ENCODE measurements at regions not wholly inside any gene's neighbourhood (a gene's known extent, or its start where the extent isn't known, plus 50 kb on each side); places are given as distances from the start of the nearest gene placed in this dataset.

DNA sequence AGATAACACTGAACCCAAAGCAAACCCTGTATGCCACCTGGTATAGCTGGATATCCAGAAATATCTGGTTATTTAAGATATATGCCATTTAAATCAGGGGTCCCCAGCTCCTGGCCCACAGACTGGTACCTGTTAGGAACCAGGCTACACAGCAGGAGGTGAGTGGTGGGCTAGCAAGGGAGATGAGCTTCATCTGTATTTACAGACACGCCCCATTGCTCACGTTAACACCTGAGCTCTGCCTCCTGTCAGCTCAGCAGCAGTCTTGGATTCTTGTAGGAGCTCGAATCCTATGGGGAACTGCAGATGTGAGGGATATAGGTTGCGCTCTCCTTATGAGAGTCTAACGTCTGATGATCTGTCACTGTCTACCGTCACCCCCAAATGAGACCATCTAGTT is 646.6 kb downstream of the TLE4 start:
- DNase-seq (ENCODE audit: low read depth), result no peak

DNA sequence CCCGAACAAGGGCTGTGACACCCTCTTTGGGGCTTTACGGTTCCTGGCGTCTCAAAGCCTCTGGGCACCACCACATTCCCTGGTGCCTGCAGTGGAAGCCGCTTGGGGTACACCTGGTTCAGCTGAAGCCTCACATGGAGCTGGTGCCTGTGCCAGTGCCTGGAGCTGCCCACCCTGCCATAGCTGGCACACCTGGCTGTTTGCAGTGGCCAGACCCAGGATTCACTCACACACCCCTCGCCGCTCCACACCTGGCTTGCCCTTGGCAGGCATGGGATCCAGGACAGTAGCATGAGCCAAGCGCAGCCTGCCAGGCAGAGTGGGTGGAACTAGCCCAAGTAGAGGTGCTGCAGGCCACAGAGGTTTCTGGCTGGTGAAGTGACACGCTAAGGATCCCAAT is 641.8 kb downstream of the TLE4 start:
- no peak for DNase-seq (ENCODE audit: low read depth)

DNA sequence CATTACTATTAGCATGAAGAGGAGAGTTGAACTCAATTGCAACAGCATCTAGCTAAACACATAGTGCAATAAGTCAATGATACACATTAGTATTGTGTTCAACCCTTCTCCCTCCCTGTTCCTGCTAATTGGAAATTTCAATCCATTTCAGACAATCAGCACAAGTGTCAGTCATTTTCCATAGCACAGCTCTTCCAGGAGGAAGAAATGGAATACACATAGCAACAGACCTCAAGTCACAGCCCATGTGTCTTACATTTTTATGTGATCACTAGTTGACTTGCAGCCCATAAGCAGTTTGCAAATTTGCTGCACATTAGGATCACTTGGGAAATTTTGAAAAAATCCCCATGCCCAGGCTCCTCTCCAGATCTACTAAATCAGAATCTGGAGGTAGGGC is 636.9 kb downstream of the TLE4 start:
- DNase-seq (ENCODE audit: low read depth), result no peak

DNA sequence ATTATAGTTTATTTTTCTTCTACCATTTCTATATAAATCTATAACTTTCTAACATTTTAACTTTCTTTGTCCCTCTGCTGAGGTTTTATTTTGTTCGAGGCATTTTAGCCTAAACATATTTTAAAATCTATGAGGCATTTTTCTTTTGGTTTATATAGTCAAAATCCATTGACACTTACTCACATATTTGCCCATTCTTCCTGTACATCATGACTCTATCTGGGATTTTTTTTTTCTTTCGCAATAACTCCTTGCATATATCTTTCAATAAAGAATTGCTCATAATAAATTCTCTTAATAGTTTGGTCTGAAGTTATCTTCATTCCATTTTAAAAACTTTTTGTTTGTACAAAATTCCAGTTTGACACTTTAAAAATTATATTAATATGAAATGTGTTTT is 632.3 kb downstream of the TLE4 start:
- no peak for DNase-seq (ENCODE audit: low read depth)

DNA sequence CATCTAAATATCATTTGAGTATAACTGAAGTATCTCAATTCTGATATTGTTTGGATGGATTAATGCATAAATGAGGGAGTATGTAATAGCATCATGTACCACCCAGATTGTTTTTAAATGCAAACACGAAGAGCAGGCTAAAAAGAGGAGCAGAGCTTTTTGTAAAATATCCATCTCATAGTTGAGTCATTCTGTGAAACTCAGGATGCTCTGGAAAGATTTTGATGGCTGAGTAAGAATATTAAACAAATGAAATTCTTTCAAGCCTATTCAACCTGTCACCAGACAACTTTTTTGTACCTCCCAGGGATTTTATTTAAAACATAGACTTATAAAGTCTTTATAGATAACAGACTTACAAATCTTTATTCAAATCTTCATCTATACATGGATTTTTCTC is 625.9 kb downstream of the TLE4 start:
- DNase-seq (ENCODE audit: low read depth), result no peak

DNA sequence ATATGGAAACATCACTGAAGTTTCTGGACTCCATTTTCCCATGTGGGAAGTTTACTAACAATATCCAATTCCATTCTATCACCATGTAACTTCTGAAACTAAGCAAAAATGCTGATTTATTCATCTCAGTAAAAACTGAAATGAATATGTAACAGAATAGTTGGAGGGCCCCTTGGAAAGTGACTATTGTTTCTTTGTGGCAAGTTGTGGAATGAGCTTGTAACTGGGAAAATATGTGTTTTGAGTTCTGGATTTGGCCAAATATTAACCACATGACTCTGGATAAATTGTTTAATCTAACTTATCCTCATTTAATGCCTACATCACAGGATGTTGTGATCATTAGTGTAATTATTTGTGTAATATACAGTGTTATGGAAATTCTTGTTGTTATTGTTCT is 619.3 kb downstream of the TLE4 start:
- DNase-seq (ENCODE audit: low read depth), result no peak

DNA sequence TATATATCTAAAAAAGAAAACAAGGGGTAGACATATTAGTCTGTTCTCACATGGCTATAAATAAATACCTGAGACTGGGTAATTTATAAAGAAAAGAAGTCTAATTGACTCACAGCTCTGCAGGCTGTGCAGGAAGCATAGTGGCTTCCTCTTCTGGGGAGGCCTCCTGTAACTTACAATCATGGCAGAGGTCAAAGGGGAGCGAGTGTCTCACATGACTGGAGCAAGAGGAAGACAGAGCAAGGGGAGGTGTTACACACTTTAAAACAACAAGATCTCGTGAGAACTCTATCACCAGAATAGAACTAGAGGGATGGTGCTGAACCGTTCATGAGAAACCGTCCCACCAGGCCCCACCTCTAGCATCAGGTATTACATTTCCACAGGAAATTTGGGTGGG is 616.8 kb downstream of the TLE4 start:
- DNase-seq (ENCODE audit: low read depth), result no peak

DNA sequence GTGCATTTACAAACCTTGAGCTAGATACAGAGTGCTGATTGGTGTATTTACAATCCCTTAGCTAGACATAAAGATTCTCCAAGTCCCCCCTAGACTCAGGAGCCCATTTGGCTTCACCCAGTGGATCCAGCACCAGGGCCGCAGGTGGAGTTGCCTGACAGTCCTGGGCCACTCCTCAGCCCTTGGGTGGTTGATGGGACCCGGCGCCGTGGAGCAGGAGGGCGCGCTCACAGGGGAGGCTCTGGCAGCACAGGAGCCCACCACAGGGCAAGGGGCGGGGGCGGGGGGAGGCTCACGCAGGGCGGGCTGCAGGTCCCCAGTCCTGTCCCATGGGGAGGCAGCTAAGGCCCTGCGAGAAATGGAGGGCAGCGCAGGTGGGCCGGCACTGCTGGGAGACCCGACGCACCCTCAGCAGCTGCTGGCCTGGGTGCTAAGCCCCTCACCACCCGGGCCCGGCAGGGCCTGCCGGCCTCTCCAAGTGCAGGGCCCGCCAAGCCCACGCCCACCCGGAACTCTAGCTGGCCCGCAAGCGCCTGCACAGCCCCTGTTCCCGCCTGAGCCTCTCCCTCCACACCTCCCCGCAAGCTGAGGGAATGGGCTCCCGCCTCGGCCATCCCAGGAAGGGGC is 613.5 kb downstream of the TLE4 start:
- DNase-seq (ENCODE audit: low read depth), result no peak

DNA sequence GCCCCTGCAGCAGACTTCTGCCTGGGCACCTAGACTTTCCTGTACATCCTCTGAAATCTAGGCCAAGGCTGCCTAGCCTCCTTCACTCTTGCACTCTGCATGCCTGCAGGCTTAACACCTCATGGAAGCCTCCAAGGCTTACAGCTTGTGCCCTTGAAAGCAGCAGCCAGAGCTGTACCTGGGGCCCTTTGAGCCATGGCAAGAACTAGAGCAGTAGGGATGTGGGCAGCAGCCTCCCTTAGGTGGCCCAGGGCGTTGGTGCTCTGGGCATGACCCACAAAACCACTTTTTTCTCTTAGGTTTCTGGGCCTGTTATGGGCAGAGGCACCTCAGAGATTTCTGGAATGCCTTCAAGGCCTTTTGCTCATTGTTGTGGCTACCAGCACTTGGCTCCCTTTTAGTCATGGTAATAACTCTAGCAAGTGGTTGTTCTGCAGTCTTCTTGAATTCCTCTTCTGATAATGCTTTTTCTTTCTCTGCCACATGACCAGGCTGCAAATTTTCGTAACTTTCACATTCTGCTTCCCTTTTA is 606.2 kb downstream of the TLE4 start:
- DNase-seq (ENCODE audit: low read depth), result no peak

DNA sequence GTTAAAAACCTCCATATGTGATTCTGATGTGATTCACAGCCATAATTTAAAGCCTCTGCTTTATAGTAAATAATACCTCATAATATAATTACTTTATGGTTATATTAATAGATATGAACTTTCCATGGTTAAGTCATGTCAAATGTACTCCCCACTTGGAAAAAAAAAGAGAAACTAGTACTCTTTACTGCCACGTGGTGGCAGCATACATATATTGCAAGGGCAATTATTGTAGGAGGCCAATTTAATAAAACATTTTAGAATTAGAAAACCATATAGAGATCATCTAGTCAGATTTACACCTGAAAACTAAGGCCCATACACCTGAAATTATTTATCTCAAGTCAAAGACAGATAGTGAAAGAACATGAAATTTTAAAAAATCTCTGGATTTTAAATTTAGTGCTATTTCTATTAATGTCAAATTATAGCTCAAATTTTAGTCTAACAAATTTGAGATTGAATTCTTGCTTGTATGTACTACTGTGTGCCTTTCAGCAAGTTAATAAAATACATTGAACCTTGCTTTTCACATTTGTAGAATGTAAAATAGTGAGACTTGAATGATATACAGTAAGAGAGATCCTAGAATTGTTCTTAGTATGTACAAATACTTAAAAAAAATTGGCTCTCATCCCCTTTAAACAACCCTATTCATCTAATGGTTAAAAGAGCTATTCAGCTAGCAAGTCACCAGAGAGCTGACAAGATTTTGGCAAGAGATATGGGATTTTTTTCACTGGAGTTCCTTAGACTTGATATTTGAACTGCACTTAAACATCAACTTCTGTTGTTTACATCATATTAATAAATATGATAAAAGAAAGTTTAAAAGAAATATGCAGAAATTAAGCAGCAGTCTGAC is 603.8 kb downstream of the TLE4 start:
- no peak for DNase-seq (ENCODE audit: low read depth)

DNA sequence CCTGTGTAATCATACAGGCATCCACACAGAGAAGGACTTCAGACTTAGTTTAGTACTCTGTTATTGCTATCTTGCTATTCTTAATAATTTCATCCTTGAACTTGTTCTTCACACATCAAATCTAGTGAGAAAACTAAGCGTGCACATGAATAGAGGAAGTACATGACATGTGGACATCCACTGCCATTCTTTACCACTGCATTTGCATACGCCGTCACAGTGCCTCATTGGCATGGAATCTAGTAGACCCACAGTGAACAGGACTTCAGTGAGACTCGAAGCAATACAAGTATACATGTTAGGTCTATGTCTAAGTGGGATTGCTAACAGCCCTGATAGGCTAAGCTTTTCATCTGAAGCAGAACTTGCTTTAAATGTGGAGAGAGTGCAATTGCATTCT is 592.1 kb downstream of the TLE4 start:
- DNase-seq (ENCODE audit: low read depth), result no peak

DNA sequence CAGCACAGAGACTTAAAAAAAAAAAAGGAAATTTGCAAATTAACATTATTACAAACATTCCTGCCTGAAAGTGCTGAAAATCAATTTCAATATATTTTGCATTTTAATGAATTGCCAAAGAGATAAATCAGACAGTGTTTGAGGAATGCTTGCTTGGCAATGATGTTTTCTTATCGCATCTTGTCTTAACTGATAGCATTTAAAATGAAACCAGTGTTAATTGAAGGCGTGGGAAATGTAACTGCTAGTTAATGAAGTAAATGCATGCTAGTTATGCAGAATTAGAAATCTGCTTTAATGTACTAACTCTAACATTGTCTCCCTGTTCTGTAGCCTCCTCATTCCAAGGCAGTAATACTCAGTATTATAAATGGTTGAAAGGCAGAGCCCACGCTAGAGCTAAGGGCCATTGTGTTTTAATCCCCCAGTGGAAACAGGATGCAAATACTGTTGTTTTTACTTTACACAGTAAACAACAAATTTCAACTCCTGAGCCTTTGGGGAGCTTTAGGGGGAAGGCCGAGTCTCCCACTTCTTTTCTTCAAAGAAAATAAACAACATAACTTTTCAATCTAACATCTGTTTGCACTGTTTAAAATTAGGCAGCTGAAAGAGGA is 586.9 kb downstream of the TLE4 start:
- DNase-seq (ENCODE audit: low read depth), result no peak

DNA sequence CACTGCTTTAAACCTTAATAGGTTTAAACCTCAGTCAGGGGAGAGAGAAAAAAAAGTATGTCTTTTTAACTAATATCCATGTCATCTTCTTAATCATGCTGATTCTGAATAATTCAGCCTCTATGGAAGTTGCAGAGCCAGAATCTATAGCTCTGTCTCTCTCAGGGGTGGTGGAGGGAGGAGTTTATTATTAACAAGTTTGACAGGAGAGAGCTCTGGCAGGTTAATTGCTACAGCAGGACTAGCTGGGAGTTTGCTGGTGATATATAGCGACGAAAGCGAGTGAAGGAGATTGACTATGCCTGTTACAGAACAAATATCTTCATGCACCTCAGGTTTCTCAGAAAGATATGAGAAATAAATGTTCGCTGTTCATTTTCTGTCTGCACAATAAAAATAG is 586.4 kb downstream of the TLE4 start:
- DNase-seq (ENCODE audit: low read depth), result no peak

DNA sequence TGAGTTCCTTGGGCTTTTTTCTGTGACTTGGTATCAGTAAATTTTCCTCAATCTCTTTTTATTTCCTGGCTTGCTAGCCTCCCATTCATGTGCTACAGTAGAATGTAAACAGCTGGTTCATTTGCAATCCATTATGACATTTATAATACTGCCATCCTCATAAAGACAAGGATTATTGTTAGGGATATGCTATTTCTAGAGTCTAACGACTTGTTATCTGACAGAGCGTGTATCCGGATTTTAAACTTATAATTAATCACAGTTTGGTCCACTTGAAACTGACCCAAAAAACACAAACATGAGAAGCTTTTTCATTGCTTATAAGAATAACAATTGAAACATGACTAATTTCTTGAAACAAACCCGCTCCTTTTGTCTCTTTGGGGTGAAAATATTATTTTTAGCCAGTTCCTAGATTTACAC is 585.8 kb downstream of the TLE4 start:
- no peak for DNase-seq (ENCODE audit: low read depth)

DNA sequence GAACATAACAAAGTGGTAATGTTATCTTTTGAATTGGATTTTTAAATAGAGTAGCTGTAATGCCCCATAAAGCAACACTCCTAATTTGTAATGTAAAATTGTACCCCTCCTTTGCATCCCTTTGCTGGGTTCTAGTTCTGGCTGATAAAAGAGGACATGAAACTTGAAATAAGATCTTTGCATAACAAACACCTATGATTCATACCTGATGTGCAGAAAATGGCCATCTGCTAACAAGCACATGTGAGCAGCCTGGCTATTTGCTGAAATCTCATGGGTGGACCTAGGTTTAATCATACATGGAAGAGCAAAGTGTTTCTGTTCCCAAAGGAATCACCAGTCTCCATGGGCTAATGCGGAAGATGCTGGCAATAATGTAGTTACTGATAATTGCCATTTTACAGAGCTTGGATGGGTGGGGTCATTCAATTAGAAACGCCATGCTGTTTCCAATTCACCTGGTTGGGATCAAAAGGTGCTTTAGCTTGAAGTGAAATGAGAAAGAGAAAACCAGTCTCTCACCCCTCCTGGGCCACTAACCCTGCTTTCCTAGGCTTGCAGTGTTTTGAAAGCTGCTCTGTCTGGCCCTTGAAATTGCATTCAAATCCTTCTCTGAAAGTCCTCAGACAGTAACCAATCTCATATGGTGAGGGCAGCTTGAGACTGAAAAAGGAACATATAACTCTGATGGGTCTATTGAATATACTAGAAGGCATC is 585.1 kb downstream of the TLE4 start:
- no peak for DNase-seq (ENCODE audit: low read depth)

DNA sequence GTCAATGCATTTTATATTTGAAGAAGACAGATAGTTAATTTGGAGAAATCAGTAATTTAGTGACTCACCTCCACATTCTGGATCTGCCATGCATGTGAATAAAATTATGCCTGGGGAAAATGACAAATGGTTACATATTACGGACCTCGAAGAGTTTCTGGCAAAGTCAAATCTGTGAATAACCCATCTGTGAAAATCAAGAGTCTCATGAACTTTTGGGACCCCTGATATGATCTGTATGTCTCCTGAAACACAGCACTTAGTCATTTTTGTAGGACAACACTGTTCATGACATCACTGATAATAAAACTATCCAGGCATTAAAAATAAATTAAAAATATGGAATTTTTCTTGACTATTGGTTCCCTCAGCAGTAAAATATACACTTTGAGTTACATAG is 584.5 kb downstream of the TLE4 start:
- no peak for DNase-seq (ENCODE audit: low read depth)

DNA sequence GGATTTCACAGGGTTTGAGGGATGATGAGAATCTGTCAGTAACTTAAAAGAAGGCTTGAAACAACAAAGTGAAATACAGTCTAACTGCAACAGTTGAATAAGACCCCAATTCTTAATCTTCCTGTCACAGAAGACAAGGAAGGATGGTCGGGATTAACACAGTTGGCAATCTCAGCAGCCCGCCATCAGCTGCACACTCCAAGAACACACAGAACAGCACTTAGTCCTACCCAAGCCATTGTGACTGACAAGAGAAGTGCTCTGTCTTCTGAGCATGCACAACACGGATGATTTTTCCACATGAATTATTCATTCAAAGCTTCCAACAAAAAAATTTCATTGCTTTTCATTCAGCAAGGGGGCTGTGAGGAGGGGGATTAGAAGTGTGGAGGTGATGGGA is 576.1 kb downstream of the TLE4 start:
- no peak for DNase-seq (ENCODE audit: low read depth)

DNA sequence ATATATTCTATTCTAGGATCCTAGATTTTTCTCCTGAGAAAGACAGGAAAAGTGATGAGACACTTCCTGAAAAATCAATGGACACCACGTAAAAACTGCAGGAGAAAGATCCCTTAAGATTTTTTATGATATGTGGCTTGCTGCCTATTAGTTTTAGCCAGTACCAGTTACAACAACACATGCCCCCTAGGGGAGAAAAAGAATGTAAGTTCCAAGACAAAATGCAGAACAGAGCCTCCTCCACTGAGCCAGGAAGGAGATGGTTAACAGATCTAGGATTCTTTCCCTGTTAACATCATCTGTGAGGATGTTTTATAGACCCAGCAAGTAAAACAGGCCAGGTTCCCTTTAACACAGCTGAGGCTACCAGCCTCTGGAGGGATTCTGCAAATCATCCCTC is 574.7 kb downstream of the TLE4 start:
- no peak for DNase-seq (ENCODE audit: low read depth)

DNA sequence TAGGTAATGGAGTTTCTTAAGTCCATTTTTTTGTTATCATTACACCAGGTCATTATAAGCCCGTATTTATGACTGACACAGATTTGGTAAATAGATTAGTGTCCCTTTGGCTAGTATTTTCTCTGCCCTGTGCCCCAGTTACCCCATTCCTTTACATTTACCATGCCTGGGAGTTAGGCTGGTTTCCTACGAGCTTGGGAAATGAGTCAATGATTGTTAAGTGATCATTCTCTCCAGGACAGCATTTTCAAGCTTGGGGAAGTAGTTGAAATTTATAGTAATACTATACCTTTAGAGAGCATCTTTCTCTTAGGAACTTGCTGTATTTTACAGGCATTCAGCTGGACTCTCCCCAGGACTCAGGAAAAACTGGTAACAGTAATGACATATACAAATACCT is 573.1 kb downstream of the TLE4 start:
- DNase-seq (ENCODE audit: low read depth), result no peak

DNA sequence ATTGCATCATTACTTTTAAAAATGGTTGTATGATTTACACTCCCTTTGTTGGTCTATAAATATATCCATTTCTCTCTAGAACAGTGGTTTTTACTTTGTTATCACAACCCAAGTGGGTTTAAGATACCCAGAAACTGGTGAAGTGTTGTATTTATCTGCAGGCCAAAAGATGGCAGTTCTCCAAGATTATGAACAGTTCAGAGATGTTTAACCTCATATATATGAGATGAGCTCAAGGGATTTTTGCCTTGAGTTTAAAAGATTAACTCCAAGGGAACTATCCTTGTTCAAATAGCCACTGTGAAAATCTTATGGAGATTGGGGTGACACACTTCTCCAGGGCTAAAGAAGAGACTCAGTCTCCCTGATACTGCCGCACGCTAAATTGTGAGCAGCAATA is 572.6 kb downstream of the TLE4 start:
- no peak for DNase-seq (ENCODE audit: low read depth)

DNA sequence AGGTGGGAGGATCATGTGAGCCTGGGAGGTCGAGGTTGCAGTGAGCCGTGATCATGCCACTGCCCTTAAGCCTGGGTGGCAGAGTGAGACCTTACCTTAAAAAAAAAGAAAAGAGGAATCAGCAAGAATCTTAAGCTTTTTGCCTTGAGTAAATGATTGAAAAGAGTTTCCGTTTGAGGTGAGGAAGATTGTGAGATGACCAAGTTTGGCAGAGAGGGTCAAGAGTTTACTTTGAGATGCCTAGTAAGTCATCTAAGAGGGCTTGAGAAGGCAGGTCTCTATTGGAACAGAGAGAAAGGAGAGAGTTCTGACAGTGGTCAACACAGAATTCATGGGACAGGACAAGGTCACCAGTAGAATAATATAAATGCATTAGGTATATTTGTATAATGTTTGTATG is 572.1 kb downstream of the TLE4 start:
- no peak for DNase-seq (ENCODE audit: low read depth)

DNA sequence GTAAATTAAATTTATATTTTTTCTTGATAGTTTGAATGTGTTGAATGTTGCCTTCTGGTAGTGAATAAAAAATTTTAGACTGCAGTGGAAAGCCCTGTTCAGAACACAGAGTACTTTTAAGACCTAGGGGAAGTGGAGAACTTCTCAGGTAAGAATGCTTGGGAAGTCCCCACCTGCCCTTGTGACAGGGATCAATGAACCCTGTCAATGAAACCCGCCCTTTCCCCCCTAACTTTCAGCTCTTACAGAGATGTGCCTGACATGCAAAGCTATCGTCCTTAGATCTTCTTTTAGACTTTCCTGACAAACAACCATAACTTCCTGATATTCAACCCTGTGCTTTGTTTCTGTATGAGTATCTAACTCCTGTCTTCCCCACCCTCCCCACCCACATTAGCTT is 562.7 kb downstream of the TLE4 start:
- DNase-seq (ENCODE audit: low read depth), result no peak

DNA sequence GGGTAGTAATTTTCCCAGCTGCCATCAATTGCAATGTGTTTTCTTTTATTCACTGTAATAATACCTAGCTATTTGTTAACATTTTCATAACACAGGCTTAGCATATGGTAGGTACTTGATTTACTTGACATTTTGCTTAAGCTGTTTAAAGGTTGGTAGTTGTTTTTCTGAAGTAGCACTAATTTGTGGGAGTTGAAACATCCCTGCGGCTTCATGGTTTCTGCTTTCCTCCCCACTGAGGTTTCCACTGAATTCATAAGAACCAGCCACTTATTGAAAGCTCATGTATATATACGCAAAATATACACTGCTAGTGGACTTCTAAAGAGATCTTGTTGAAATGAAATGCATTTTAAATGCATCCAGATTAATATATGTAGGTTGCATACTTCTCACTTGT is 559.9 kb downstream of the TLE4 start:
- no peak for DNase-seq (ENCODE audit: low read depth)

Measured in activated T-cell treated with anti-CD3 and anti-CD28 coated beads for 24 hours (primary cell).